GM06990 (cell line): ENCODE measurements at regions not wholly inside any gene's neighbourhood (a gene's known extent, or its start where the extent isn't known, plus 50 kb on each side); places are given as distances from the start of the nearest gene placed in this dataset.

Experiments used
- DNase-seq: peaks from one replicate; pipeline ENCODE4 v3.0.0-alpha.2; 2011; ENCODE audit not compliant: insufficient read length; ENCODE audit errors: extremely low read depth
- H3K27me3 ChIP-seq: replicated peaks from 2 replicates; pipeline ENCODE4 v1.6.0; 2011; ENCODE audit warnings: low read length; ENCODE audit not compliant: control insufficient read depth, insufficient read depth
- H3K36me3 ChIP-seq: 2 replicates; pipeline ENCODE4 v1.5.1; 2011; ENCODE audit warnings: low read length; ENCODE audit not compliant: control insufficient read depth, insufficient read depth
- H3K4me3 ChIP-seq: replicated peaks from 2 replicates; pipeline ENCODE4 v1.5.1; 2011; ENCODE audit warnings: low read depth, mild to moderate bottlenecking, control low read depth, low read length
- TF ChIP-seq, protein P1 (sequence below): IDR thresholded peaks from 2 replicates; pipeline ENCODE4 v1.5.1; 2011; ENCODE audit warnings: low read length, control low read depth, mild to moderate bottlenecking, inconsistent platforms; ENCODE audit not compliant: insufficient read depth, poor library complexity, severe bottlenecking

DNA sequence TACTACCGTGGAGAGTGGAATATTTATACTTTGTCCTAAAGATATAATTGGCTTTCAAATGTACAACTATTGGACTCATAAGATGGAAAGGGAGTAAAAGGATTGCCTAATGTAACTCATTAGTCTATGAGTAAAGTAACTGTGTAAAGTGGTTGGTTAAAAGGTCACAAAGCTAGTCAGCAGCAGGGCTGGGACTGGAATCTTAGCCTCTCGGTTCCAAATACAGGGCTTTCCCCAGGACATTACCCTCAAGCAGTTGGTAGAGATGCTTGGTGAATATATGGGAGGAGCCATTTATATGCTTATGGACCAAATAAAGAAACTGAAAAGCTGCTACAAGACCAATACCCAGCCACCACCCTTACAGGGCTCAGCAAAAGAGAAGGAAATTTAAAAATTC is 283.7 kb downstream of the HLX start:
- DNase-seq: no peak
- TF ChIP-seq, protein P1, sequence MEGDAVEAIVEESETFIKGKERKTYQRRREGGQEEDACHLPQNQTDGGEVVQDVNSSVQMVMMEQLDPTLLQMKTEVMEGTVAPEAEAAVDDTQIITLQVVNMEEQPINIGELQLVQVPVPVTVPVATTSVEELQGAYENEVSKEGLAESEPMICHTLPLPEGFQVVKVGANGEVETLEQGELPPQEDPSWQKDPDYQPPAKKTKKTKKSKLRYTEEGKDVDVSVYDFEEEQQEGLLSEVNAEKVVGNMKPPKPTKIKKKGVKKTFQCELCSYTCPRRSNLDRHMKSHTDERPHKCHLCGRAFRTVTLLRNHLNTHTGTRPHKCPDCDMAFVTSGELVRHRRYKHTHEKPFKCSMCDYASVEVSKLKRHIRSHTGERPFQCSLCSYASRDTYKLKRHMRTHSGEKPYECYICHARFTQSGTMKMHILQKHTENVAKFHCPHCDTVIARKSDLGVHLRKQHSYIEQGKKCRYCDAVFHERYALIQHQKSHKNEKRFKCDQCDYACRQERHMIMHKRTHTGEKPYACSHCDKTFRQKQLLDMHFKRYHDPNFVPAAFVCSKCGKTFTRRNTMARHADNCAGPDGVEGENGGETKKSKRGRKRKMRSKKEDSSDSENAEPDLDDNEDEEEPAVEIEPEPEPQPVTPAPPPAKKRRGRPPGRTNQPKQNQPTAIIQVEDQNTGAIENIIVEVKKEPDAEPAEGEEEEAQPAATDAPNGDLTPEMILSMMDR: no peak
- Histone ChIP-seq H3K36me3 (no peaks in the 10 kb centered on the region), H3K27me3 (no peaks in the 10 kb centered on the region; the same call in 1 of the 2 replicates), H3K4me3 (no peak overlapping the region)

GRCh38 chr1:221164029-221164428 is 284.8 kb downstream of the HLX start:
- TF ChIP-seq, protein P1: no peak
- H3K36me3 ChIP-seq: no peaks in the 10 kb centered on the region
- no peak overlapping the region for H3K4me3 ChIP-seq
- no peak for DNase-seq
- H3K27me3 ChIP-seq: no peaks in the 10 kb centered on the region; the same call in 1 of the 2 replicates

GRCh38 chr1:221164951-221165838 is 286.0 kb downstream of the HLX start:
- TF ChIP-seq, protein P1: no peak
- no peak for DNase-seq
- Histone ChIP-seq H3K27me3 (no peaks in the 10 kb centered on the region; the same call in 1 of the 2 replicates), H3K36me3 (no peaks in the 10 kb centered on the region), H3K4me3 (no peak overlapping the region)

DNA sequence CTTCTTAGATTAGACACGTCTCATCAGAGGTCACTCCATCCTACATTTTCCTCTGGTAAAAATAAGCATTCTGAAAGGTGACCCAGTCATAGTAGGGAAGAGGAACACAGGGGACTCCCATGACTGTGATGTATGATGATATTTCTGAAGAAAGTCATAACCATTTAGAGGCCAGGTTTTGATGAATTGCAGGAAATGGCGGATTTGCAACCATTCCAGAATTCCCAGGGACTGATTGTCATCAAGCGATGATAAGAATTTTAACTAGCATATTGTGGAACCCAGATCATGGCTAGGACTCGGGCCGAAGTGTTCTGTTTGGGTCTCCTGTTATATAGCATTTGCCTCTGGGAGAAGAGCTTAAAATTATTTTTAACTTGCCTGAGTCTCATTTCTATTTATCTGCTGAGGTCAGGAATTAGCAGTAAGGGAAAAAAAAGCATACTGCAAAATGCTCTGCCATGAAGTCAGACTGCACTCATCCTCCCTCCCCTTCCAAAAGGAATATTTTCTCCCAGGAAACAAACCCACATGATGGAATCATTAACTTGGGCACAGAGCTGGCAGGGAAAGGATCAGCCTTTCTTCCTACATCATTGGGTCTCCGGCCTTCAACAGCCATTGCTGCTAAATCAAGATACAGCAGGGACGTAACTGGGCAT is 286.7 kb downstream of the HLX start:
- Histone ChIP-seq H3K4me3 (no peak overlapping the region), H3K36me3 (no peaks in the 10 kb centered on the region), H3K27me3 (no peaks in the 10 kb centered on the region; the same call in 1 of the 2 replicates)
- TF ChIP-seq, protein P1: no peak
- DNase-seq: no peak

GRCh38 chr1:221166559-221167318 is 287.5 kb downstream of the HLX start:
- DNase-seq: peak; percentile 48
- TF ChIP-seq, protein P1: no peak
- no peak overlapping the region for H3K4me3 ChIP-seq
- no peaks in the 10 kb centered on the region for H3K36me3 ChIP-seq
- H3K27me3 ChIP-seq: no peaks in the 10 kb centered on the region; the same call in 1 of the 2 replicates
